UCSD-AML1 (cell line): ENCODE measurements at regions not wholly inside any gene's neighbourhood (a gene's known extent, or its start where the extent isn't known, plus 50 kb on each side); places are given as distances from the start of the nearest gene placed in this dataset.
"Not testable (repeated sequence)": the region's sequence is repeated elsewhere in the genome, so short reads cannot be mapped to it uniquely, and the experiment has no call there.

Experiments used
- DNase-seq: peaks from one replicate; lab custom pipeline; 2025; ENCODE audit not compliant: unreplicated experiment; lab: John Stamatoyannopoulos, UW

DNA sequence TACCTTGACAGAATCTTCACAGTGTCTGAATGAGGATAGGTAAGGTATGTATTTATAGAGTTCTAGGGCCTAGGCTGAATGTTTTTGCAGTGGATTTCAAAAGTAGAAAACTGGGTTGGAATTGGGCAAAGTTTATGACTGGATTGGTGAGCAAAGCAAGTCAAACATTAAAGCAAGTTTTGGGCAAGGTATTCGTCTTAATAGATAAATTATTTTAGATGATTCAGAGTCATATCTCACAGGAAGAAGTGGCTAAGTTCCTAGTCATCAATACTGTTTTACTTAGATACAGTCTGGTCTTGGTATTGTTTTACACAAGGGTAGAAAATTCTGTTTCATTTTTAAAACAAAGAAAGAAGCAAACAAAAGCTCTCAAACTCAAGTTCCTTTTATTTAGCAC is 284.1 kb upstream of the EPHA7 start:
- no peak for DNase-seq

DNA sequence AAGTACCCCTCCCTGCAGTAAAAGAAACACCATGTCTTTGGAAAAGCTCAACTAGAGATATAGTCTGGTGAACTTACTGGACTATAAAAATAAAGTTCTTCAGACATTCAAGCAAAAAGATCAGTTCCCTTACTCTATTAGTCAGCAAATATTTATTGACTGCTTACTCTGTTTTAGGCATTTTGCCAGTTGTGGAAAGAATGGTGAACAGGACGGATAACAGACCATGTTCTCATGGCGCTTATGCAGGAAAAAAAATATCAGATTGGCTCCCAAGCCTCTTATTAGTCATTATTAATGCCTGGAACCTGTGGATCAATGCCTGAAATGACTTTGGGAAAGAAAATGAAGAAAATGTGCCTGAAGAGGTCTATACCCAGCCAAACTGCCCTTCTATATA is 282.2 kb upstream of the EPHA7 start:
- no peak for DNase-seq

DNA sequence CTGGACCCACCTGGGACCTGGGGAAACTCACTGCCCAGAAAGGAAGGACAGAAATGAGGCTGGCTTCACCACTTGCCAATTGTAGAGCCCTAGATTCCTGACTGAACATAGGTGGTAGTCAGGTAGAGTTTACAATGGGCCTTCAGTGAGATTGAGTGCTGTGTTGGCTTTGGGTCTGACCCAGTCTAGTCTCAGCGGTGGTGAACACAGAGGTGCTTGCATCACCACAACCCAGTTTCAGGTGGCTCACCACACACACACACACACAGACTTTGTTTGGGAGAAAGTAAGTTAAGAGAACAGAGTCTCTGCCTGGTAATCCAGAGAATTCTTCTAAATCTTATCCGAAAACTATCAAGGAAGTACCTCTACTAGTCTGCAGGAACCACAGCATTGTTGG is 266.1 kb upstream of the EPHA7 start:
- no peak for DNase-seq

DNA sequence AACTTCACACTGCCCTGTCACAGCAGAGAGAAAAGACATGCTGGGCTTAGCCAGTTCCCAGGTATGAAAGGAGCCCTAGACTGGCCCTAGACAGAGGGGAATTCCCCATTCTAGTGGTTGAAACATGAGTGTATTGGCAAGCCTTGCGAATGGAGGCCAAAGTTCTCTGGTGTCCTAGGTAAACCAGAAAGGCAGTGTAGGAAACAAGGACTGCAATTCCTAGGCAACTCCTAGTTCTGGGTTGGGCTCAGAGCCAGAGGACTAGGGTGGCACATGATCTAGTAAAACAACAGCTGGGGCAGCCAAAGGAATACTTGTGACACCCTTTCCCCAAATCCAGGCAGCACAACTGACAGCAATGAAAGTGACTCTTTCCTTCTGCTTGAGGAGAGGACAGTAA is 265.0 kb upstream of the EPHA7 start:
- no peak for DNase-seq

DNA sequence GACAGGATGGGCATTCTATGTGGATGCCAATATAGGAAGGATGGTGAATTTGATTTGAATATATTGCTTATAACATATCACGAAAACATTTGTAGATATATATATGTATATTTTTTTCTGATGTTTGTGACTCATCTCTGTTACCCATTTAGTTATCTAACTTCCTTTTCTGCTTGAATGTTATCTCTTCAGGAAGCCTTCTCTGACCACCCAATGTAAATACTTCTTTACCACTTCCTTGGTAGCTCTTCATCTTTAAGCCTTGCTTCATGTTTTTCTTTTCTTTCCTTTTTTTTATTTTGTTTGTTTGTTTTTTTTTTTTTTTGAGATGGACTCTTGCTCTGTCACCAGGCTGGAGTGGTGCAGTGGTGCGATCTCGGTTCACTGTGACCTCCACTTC is 260.5 kb upstream of the EPHA7 start:
- DNase-seq = no peak

DNA sequence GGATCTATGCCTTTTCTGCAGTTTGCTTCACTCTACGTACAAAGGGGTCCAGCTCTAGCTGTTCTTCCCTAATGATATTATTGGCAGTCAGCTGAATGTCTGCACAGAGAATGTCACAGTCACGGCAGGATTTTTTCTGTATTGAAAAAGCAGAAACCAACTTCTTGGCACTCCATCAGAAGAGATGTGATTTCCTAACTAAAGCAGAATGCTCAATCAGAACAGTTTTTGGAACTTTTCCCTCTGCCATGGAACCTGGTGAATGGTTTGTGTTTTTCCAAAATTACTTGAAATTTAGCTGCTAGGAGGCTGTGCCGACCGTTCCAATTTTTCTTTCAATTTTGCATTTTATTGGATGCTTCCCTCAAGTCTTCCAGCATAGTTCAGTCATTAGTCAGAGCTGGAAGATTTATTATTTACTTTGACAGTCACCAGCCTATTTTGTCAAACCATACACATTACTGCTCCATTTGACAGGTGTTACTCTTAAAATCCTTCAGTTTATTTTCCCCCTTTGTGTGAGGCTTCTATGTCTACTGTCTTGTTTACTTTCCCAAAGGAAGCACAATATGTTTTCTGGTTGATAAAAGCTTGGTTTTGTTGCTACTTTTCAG is 259.6 kb upstream of the EPHA7 start:
- DNase-seq = no peak

DNA sequence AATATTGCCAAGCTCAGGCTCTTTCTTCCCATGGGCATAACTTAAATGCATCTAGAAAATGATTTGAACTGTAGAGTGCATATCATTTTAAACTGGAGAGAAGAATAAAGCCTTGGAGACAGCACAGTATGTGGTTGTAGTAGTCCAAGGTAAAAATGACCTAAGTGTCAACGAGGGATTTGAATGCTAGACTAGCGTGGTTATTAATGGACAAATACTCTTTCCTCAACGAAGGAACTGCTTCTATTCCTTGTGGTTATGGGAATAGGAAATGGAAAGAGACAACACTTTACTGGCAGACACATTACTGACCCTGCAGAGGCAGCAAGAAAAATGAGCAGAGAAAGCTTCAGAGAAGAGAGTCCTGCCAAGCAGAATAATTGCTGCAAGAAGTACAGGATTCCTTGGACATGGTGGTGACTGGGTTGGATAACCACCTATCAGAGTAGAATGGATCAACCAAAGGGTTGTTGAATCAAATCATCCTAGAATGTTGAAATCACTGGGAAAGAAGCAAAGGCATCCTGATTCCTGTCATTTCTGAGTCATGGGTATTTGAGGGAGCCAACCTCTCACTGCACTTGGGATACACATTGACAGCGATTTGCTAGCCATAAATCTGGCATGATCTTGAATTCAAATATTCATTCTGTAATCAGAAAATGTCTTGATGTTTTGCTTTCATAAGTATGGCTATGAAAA is 258.1 kb upstream of the EPHA7 start:
- no peak for DNase-seq

DNA sequence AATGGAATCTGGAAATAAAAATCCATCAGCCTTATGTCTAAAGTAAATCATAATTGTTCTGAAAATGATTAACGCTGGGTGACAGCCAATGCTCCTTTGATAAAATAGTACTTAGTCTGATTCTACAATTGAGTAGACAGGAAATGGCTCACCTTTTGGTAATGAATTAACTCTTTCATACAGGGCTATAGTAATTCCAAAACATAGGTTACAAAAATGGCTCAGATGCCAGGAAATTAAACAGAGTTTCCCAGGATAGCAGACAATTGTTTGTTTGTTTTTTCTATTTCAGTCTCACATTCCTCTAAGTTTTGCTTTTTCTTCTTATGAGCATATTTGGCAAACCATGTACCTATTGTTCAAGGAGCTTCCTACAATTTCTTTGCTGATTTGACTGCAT is 257.2 kb upstream of the EPHA7 start:
- DNase-seq = no peak

DNA sequence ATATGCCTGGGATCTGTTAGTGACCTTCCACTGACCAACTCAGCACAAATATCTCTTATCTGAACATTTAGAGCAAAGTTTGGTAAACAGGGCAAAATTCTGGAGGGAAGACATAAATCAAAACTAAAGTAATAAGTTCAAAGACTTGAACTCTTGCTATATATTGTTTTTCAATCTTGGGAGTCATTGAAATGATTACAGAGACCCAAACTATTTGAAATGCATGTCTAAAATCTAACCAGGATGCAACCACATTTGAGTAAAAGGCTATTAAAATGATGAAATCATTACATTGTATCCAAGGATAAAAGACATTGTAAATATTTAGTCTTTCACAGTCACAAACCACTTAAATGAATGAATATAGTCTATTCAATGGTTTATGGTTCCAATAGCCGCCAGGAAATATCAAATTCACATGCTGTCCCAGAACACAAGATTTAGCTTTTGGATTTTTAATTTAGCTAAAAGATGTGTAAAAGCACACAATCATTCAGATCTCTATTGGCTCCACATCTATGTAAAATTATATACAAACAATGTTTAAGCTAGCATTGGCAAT is 256.6 kb upstream of the EPHA7 start:
- no peak for DNase-seq

DNA sequence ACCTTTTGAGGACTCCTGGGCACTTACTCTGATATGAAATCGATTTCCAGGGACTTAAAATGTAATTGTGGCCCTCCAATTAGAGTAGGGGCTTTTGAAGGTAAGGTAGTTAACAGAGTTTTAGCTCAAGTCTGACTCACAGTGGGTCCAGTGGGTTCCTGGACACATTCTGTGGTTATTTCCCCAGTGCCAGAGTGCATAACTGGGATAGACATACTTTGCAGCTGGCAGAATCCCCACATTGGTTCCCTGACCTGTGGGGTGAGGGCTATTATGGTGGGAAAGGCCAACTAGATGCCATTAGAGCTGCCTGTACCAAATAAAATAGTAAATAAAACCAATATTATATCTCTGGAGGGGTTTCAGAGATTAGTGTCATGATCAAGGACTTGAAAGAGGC is 243.8 kb upstream of the EPHA7 start:
- DNase-seq = no peak

DNA sequence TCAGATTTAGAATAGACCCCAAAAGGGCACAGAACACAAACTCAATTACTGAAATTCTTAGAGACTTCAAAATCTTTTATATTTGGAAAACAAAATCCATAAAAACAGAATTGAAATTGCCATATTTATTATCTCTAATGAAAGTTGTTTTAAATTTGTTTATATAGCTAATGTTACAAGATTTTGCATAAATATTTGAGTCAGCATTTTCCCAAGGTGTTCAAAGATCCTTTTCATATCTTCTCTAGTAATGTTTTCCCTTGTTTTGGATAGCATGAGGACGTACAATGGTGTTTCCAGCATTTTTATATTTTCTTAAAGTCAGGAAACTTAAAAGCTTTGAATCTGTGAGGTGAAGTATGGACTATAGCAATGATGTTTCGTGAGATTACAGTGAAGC is 235.2 kb upstream of the EPHA7 start:
- no peak for DNase-seq

DNA sequence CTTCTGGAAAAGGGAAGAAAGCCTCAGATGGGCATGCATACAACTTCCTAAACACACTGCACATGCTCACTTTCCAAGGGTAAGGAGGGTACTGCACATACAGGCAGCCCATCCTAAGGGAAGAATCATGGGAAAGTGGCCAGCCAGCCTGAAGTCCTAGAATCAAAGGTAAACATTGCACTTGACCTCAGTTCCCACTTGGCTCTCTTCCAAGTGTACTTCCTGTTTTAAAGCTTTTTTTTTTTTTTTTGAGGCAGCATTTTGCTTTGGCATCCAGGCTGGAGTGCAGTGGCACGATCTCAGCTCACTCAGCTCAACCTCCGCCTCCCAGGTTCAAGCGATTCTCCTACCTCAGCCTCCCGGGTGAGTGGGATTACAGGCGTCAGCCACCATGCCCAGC is 225.3 kb upstream of the EPHA7 start:
- DNase-seq = no peak

DNA sequence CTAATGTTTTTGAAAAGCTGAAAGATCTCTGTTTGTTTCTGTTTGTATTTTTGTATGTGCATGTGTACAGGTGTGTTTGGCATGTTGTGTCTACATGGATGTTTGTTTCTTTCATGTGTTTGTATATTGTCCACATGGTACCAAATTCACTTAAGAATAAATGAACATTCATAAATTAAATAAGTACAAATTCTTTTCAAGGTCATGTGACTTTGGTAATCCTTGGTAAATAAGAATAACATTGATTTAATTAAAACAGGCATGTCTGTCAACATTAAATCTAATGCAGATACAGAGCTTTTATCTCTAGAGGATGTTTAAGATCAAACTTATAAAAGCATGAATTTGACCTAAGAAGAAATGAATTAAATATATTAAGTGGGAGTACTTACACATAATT is 219.8 kb upstream of the EPHA7 start:
- no peak for DNase-seq

DNA sequence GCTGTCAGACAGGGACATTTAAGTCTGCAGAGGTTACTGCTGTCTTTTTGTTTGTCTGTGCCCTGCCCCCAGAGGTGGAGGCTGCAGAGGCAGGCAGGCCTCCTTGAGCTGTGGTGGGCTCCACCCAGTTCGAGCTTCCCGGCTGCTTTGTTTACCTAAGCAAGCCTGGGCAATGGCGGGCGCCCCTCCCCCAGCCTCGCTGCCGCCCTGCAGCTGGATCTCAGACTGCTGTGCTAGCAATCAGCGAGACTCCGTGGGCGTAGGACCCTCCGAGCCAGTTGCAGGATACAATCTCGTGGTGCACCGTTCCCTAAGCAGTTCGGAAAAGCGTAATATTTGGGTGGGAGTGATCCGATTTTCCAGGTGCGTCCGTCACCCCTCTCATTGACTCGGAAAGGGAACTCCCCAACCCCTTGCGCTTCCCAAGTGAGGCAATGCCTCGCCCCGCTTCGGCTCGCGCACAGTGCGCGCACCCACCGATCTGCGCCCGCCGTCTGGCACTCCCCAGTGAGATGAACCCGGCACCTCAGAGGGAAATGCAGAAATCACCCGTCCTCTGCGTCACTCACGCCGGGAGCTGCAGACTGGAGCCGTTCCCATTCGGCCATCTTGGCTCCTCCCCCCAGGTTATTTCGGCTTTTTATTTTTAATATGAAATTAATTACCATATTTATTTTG is 217.8 kb upstream of the EPHA7 start:
- DNase-seq = not testable (repeated sequence)

DNA sequence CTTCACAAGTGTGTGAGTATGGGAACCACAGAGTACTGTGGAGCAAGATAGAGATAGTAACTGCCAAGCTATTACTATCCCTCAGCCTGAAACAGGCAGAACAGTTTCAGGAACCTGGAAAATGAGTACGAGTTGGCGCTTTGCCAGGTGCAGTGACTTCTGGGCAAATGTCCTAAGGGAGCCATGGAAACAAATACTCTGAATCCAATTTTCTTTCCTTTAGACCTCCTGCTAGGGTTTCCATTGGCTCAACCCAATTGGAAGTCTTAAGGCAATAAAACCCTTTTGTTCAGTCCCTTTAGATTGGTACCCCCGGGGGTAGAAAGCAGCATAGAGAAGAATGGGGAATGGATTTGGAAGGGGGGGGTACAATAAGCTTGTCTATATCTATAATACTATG is 205.0 kb upstream of the EPHA7 start:
- no peak for DNase-seq

DNA sequence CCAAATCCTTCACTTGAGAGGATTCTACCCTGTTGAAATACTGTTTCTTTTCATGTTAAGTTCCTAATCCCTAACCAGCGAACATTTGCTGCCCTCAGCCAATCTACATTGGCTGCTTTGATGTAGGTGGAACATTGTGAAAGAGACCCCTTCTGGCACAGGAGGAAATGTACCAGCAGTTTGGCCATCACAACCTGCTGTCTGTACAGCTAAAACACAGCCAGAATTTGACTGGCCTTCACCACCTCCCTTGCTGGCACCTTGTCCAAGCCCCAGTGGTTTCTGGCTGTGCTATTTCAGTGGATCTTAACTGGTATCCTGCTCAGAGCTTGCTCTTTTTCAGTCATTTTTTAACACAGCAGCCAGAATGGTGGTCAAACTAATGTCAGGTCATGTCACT is 202.1 kb upstream of the EPHA7 start:
- DNase-seq = no peak

DNA sequence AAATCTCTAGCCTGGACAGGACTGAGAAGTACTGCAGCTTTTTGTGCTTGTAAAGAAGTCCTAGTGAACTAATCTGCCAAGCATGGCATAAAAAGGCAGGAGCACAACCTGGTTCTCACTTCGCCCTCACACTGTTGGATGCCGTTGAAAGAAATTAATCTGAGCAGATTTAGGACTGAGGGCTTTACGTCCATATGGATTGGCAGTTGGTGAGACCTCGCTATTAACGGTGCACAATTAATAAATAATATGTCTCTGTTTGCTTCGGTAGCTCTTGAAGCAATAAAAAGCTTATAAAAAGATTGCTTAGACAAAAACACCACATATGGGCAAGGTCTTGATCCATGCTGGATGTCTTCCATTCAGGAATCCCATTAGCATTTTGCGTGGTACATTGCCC is 185.6 kb upstream of the EPHA7 start:
- no peak for DNase-seq

DNA sequence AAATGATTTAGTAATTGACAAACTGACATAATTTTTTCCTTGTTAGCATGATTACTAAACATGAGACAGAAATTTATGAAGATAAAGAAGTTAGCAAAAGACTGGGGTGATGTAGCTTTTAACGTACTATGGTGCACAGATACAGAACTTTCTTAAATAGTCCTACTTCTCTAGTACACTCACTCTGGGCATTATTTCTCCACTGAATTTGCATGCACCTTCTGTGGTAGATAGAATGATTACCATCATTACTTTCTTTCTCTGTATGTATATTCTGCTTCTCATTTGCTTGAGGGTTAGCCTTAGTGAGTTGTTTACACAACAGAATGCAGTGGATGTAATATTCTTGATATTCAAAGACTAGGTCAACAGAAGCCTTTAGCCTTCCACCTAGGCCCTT is 173.1 kb upstream of the EPHA7 start:
- no peak for DNase-seq

DNA sequence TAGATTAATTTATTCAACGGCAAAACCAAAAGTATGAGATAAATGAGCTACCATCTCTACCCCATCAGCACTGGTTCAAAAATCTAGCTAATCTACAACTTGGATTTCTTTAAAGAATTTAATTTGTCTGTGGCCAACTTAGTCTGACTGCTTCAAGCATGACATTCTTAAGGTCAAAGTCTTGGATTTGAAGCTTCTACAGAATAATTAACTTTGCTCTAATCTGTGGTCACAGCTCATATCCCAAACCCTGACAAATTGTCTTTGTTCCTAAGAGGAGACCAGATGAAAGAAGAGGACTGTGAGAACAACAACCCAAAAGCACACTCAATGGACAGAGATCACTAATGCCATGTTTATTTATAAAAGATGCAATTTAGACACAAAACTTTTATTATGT is 166.9 kb upstream of the EPHA7 start:
- no peak for DNase-seq

DNA sequence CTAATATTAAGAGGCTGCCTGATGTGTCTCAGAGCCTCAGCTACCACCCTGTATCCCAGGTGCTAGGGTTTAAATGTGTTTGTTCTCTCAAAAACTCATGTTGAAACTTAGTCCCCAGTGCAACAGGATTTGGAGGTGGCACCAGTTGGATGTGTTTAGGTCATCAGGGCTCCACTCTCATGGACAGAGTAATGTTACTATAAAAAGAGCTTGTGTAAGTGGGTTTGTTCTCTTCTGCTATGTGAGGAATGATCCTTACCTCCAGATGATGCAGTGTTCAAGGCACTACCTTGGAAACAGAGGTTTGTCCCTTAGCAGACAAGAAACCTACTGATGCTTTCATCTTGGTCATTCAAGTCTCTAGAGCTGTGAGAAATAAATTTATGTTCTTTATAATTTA is 164.9 kb upstream of the EPHA7 start:
- DNase-seq = no peak

DNA sequence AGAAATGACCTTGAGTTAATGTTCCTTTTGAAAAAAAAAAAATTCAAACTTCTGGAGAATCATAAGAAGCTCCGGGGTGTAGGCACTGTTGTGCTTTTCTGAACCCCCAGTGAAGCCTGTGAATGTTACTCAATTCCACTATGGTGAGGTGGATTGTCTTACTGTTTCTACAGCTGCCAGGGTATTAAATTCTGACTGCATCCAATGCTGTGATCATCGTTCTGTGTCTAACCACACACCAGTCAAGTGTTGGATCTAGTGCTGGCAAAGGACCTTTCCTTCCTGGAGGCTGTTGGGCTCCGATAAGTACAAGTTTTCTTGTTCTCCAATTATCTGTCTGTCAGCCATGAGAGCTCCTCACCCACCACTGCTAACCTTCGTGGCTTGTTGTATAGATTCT is 162.0 kb upstream of the EPHA7 start:
- no peak for DNase-seq

DNA sequence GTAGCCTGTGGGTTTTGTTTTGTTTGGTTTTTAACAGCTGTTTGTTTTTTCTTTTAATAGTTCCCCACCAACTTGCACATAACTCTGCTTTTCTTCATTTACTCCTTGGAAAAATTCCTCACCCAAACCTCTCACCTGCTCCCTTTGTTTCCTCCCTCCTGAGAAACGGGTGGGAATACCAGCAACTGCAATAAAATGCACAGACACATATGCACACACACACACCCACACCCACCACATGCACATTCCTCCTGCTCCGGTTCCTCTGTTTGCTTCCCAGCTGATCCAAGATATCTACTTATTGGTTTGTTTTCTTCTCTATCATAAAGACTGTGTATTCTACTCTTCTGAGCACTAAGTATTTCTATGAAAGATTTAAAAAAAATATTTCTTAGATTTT is 161.1 kb upstream of the EPHA7 start:
- no peak for DNase-seq
